GM21381 (cell line): ENCODE measurements at regions not wholly inside any gene's neighbourhood (a gene's known extent, or its start where the extent isn't known, plus 50 kb on each side); places are given as distances from the start of the nearest gene placed in this dataset.
"Not testable (repeated sequence)": the region's sequence is repeated elsewhere in the genome, so short reads cannot be mapped to it uniquely, and the experiment has no call there.

Source experiments
- ATAC-seq: cut with Tn5 transposase; IDR thresholded peaks from one replicate; pipeline ENCODE4 v1.9.1; 2021; ENCODE audit warnings: mild to moderate bottlenecking, moderate library complexity; ENCODE audit not compliant: unreplicated experiment

DNA sequence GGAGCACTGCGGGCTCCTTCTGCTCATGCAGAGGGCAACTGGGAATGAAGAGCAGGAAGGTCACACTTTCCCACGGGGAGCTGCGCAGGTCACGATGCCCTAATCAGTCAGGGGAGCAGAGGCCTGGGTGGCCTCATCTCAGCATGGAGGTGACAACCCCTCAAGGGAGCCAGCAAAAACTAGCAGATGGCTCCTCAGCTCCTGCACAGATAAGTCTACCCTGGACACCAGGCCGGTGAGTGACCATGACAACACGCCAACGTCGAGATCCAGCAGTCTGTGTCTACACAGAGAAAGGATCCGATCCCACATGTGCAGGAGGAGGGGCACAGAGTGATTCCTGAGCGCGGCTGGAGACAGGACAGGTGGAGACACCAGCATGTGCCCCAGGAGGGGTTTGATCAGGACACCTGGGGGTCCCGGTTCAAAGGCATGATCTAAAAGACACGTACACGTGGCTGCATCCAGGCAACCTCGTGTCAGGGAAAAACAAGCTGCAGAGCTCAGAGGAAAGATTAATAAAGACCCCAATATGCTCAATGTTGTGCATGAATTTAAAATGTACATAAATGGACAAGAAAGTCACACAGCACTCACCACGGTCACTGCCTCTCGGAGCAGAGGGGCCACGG lies 153.7 kb upstream of the SFSWAP start:
- ATAC-seq = no peak

- no peak for ATAC-seq
Observed at GRCh38 chr12:131559517-131560516, 151.1 kb upstream of the SFSWAP start.

DNA sequence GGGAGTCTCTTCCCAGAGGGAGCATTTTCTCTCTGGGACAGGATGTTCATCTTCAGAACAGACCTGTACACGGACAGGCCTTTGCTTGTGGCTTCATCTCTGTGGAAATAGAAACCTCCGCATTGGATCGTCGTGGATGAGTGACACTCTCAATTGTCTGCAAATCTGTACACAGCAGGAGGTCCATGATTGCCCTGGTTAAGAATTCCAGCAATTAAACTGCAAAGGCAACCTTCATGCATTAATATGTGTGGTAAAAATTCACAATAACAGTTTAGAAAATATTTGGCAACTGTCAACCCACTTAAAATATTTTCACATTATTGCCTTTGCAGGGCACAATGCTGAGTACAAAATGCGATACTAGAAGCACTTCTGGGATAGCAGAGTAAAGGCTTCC lies 149.8 kb upstream of the SFSWAP start:
- no peak for ATAC-seq

- no peak for ATAC-seq
Observed at GRCh38 chr12:131561891-131562684, 148.8 kb upstream of the SFSWAP start.

DNA sequence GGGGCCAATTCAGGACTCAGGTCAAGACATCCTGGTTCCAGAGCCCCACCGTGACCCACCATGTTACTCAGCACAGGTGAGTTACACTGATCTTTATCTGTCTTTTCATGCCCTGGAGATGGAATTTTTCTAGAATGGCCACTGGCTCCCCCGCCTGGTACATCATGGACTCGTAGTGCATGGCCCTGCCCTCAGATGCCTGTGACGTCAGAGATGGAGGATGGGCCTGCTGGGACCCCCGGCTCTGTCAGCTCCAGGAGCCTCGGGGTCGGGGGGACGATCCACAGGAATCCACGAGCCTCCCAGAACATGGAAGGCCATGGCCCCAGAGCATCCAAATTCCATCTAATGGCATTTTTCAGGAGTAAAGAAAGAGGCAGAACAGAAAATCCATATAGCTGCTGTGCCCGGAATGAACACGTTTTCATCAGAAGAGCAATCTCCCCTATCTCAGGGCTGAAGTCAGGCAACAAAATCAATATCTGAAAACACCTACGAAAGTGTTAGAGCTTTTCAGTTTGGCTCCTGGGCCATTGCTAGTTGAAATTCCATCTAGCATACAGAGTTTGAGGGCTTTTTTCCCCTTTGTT lies 146.7 kb upstream of the SFSWAP start:
- ATAC-seq = not testable (repeated sequence)

- ATAC-seq = no peak
Observed at GRCh38 chr12:131564845-131565244, 146.0 kb upstream of the SFSWAP start.

GRCh38 chr12:131565267-131566015 lies 145.4 kb upstream of the SFSWAP start:
- no peak for ATAC-seq

GRCh38 chr12:131568336-131568735 lies 142.6 kb upstream of the SFSWAP start:
- ATAC-seq = no peak

- no peak for ATAC-seq
Observed at GRCh38 chr12:131570596-131570995, 140.3 kb upstream of the SFSWAP start.

GRCh38 chr12:131571827-131572226 lies 139.1 kb upstream of the SFSWAP start:
- no peak for ATAC-seq

DNA sequence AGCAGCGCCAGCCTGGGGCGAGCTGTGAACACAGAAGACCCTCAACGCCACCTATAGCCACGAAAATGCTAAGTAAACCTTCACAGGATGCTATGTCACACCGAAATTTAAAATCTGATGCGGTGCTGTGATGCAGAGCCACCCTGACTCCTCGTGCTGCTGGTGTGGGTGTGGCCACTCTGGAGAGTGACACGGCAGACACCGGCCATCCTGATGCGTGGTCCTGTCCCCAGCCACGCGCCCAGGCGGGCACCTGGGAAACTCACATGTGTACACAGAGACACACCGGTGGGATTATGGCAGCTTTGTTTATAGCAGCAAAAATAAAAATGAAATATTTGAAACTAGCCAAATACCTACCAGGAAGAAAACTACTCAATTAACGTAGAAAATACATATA lies 138.3 kb upstream of the SFSWAP start:
- ATAC-seq = no peak

GRCh38 chr12:131573631-131574394 lies 137.1 kb upstream of the SFSWAP start:
- ATAC-seq = no peak

- ATAC-seq = no peak
Observed at GRCh38 chr12:131574395-131574771, 136.5 kb upstream of the SFSWAP start.

DNA sequence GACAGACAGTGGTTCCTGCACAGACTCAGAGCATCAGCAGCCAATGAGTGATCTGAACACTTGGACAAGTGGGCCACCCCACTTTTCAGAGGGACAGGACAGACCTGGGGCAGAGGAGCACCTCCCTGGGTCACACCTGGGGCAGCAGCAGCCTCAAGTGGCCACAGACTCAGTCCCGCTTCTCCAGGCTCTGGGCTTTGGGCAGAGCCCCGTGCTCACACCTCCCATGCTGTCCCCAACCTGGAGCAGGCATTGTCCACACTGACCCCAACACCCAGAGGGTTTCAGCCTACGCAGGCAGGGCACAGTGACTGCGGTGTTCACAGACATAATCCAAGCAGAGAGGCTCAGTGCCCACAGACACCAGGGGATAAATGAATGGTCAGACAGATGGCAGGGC lies 135.5 kb upstream of the SFSWAP start:
- ATAC-seq = no peak

GRCh38 chr12:131576734-131577133 lies 134.2 kb upstream of the SFSWAP start:
- not testable (repeated sequence) for ATAC-seq

GRCh38 chr12:131577766-131578165 lies 133.1 kb upstream of the SFSWAP start:
- ATAC-seq = no peak

DNA sequence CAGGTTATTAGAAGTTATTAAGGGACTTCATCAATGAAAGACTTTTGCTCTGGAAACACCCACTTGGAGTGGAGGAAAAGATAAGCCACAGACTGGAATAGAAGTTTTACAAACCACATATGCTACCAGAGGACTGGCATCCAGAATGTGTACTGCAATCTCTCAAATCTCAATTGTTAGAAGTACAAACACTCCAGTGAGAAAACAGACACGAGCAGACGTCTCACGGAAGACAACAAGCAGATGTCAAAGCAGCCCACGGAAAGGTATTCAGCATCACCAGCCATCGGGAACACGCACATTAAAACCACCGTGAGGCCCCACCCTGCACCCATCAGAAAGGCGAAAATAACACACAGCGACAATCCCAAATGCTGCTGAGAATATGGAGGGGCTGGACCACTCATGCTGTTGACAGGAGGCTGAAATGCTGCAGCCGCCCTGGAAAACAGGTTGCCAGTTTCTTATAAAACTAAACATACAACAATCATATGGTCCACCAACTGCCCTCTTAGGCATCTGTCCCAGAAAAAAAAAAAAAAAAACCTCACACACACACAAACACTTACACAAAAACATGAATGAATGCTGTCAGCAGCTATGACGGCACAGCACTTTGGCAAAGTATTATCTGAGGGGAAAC lies 131.9 kb upstream of the SFSWAP start:
- ATAC-seq = no peak

DNA sequence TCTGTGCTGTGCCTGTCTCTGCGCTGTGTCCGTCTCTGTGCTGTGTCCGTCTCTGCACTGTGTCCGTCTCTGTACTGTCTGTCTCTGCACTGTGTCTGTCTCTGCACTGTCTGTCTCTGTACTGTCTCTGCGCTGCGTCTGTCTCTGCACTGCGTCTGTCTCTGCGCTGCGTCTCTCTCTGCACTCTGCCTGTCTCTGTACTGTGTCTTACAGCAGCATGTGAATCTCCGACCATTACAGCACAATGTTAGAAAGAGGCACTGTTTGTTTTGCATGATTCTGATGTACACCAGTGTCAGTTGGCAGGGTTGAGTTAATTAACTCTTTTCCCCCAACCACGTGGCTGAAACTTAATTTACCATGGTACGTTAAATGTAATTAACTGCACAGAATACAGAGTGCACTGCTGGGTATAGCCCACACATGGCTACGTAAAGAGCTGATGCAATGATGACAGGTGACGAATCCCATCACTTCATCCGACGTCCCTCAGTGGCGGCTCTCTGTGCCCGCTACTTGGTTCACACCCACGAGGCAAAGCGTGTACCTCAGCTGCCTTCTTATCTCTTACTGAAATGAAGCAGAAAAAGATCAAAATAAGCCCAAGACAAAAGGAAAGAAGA lies 127.7 kb upstream of the SFSWAP start:
- no peak for ATAC-seq

GRCh38 chr12:131586269-131586668 lies 124.6 kb upstream of the SFSWAP start:
- no peak for ATAC-seq
